Left lung (tissue), 4 donors: ENCODE measurements at regions not wholly inside any gene's neighbourhood (a gene's known extent, or its start where the extent isn't known, plus 50 kb on each side); places are given as distances from the start of the nearest gene placed in this dataset.
"Not testable (repeated sequence)": the region's sequence is repeated elsewhere in the genome, so short reads cannot be mapped to it uniquely, and the experiment has no call there.

Source experiments
- ATAC-seq: fragments of 200-7000 bp; cut with Tn5 transposase; one replicate; pipeline ENCODE4 v1.9.1; 2020; ENCODE audit warnings: moderate library complexity
- DNase-seq, 4 donors: peaks; one replicate each; pipeline ENCODE4 v3.0.0-alpha.2; 2013 to 2020
- H3K27ac ChIP-seq, 2 donors: fragments of 200-600 bp; sonication (generic) in 1 of 2; one replicate each; pipeline versions ENCODE4 v1.5.0 to v1.8.0; 2020 to 2021
- H3K27me3 ChIP-seq, 2 donors: fragments of 200-600 bp; sonication (generic) in 1 of 2; one replicate each; pipeline versions ENCODE4 v1.5.0 to v1.8.0; 2020 to 2021
- H3K36me3 ChIP-seq, 2 donors: fragments of 200-600 bp; sonication (generic) in 1 of 2; one replicate each; pipeline versions ENCODE4 v1.5.0 to v1.8.0; 2020 to 2021
- H3K4me1 ChIP-seq, 2 donors: fragments of 200-600 bp; one replicate each; pipeline ENCODE4 v1.8.0; 2021
- H3K4me3 ChIP-seq, 2 donors: fragments of 200-600 bp; sonication (generic) in 1 of 2; one replicate each; pipeline versions ENCODE4 v1.5.0 to v1.8.0; 2020 to 2021; ENCODE audit warnings: mild to moderate bottlenecking in 1 of 2
- H3K9me3 ChIP-seq, 2 donors: fragments of 200-600 bp; sonication (generic) in 1 of 2; one replicate each; pipeline versions ENCODE4 v1.5.0 to v1.8.0; 2020 to 2021
- CTCF ChIP-seq, 2 donors: fragments of 200-600 bp; sonication (generic) in 1 of 2; IDR thresholded peaks; one replicate each; pipeline versions ENCODE4 v1.5.0 to v1.8.0; 2021; ENCODE audit warnings: antibody characterized with exemption in 2 of 2
- intact Hi-C, 2 donors: fragments of 100-400 bp; cut with DNase I; formaldehyde crosslinking; loops; one replicate each; pipeline versions ENCODE4 v1.11.2 to v1.14.2; 2022
- donor health status: DM: no; HTN: yes; CAD: no.
- donor health status: DM: no; HTN: no; CAD: no.

DNA sequence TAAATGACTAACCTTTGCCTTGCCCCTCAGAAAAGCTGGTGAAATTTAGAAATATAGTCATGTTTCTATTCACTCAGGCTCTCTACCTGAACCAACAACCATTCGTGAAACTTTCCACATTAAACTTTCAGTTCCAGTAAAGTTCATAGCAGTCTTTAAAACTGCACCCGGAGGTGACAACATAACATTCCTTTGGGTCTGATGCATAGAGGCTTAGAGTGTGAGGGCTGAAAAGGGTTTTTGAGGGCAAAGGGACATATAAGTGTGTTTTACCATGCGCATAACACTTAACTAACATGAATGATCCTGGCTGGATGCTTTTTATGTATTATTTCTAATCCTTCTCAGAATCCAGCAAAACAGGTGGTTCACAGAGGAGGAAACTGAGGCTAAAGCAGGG is 471.7 kb upstream of the MCTP2 start:
- Histone ChIP-seq H3K36me3 (no peaks in the 10 kb centered on the region), H3K4me1 (no peaks in the 10 kb centered on the region), H3K27ac (no peak overlapping the region), H3K27me3 (no peaks in the 10 kb centered on the region), H3K9me3 (peaks cover 0 to 2% of the 10 kb centered on the region in 2 donors), H3K4me3 (no peak overlapping the region)
- TF ChIP-seq CTCF (IDR thresholded peaks at IDR 0.05) = no peak
- no peak for ATAC-seq
- intact Hi-C loops = no loop called here
- no peak for DNase-seq

DNA sequence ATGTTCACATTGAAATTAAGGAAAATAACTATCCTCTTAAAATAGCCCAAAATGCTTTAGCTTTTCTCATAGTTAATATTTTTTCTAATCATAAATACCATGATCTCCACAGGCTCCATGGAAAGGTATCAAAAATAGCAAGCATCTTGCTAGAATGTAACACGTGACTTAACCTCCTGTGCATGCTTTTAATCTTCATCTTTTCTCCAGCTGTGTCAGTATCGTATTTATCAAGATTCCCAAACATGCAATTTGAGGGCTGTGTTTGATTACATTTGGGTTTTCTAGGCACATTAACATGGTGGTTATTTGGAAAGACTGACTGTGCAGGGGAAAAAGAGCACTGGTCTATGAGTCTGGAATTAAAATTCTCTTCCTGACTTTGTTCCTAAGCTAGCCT is 472.5 kb upstream of the MCTP2 start:
- no peaks in the 10 kb centered on the region for H3K36me3 ChIP-seq
- no peaks in the 10 kb centered on the region for H3K27me3 ChIP-seq
- peaks cover 0 to 2% of the 10 kb centered on the region in 2 donors for H3K9me3 ChIP-seq
- H3K4me1 ChIP-seq = no peaks in the 10 kb centered on the region
- intact Hi-C loops = no loop called here
- no peak overlapping the region for H3K27ac ChIP-seq
- ATAC-seq = no peak
- TF ChIP-seq CTCF (IDR thresholded peaks at IDR 0.05) = no peak
- no peak for DNase-seq
- no peak overlapping the region for H3K4me3 ChIP-seq

- Histone ChIP-seq H3K4me1 (no peaks in the 10 kb centered on the region), H3K9me3 (peaks cover 0 to 18% of the 10 kb centered on the region in 2 donors), H3K4me3 (no peak overlapping the region), H3K27ac (no peak overlapping the region), H3K27me3 (no peaks in the 10 kb centered on the region), H3K36me3 (no peaks in the 10 kb centered on the region)
- ATAC-seq = no peak
- DNase-seq = no peak
- TF ChIP-seq CTCF (IDR thresholded peaks at IDR 0.05) = no peak
- intact Hi-C loops = no loop called here
Observed at GRCh38 chr15:93748710-93749109, 482.7 kb upstream of the MCTP2 start.

GRCh38 chr15:93734976-93735375 is 496.4 kb upstream of the MCTP2 start:
- H3K27me3 ChIP-seq, H3K4me3 ChIP-seq, H3K4me1 ChIP-seq, H3K36me3 ChIP-seq, DNase-seq, ATAC-seq, intact Hi-C loops, H3K27ac ChIP-seq: not testable (repeated sequence)
- peaks cover 0 to 33% of the 10 kb centered on the region in 2 donors for H3K9me3 ChIP-seq

DNA sequence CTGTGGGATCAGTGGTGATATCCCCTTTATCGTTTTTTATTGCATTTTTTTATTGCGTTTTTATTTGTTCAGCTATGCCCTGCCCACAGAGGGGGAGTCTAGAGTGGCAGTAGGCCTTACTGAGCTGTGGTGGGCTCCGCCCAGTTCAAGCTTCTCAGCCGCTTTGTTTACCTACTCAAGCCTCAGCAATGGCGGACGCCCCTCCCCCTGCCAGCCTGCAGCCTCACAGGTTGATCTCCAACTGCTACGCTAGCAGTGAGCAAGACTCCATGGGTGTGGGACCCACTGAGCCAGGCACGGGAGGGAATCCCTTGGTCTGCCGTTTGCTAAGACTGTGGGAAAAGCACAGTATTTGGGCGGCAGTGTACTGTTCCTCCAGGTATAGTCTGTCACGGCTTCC is 500.6 kb upstream of the MCTP2 start:
- H3K27ac ChIP-seq = no peak overlapping the region
- intact Hi-C loops = no loop called here
- peak in 1 of 4 donors; percentile 59 for DNase-seq
- ATAC-seq = no peak
- H3K4me1 ChIP-seq = no peaks in the 10 kb centered on the region
- H3K9me3 ChIP-seq = peaks cover 0 to 14% of the 10 kb centered on the region in 2 donors
- TF ChIP-seq CTCF (IDR thresholded peaks at IDR 0.05) = no peak
- H3K27me3 ChIP-seq = no peaks in the 10 kb centered on the region
- H3K36me3 ChIP-seq = no peaks in the 10 kb centered on the region
- H3K4me3 ChIP-seq = no peak overlapping the region

DNA sequence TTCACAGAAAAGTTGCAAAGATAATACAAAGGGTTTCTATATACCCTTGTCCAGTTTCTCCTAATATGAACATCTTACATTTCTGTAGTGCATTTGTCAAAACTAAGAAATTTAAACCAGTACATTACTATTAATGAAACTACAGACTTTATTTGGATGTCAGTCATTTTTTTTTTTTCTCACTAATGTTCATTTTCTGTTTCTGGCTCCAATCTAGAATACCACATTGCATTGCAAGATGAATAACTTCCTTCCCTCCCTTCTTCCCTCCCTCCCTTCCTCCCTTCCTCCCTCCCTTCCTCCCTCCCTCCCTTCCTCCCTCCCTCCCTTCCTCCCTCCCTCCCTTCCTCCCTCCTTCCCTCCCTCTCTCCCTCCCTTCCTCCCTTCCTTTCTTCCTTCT is 509.2 kb upstream of the MCTP2 start:
- Histone ChIP-seq H3K4me3 (no peak overlapping the region), H3K27me3 (no peaks in the 10 kb centered on the region), H3K27ac (no peak overlapping the region), H3K9me3 (no peaks in the 10 kb centered on the region), H3K36me3 (no peaks in the 10 kb centered on the region), H3K4me1 (no peaks in the 10 kb centered on the region)
- DNase-seq = no peak
- intact Hi-C loops = no loop called here
- no peak for TF ChIP-seq CTCF (IDR thresholded peaks at IDR 0.05)
- no peak for ATAC-seq
